ENCODE measurements at regions not wholly inside any gene's neighbourhood (a gene's known extent, or its start where the extent isn't known, plus 50 kb on each side); places are given as distances from the start of the nearest gene placed in this dataset.

DNA sequence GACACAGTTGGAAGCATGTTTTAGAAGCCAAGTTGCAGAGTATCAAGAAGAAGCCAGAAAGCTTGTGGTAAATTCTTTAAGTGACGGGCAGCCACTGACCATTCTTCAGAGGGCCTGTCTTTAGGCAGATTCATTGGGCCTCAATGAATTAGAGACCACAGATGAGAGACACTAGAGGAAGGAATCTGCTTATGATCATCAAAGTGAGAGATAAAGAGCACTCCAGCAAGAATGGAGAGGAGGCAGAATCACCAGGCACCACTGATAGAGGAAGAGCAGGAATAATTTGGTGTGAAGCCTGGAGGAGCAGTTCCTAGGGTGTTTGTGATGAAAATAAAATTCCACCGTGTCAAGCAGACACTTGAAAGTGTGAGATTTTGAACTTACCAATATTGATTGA, 365.9 kb upstream of the SLC30A5 start:
- DNase-seq: no peak

GRCh38 chr5:68729678-68730077, 364.1 kb upstream of the SLC30A5 start:
- DNase-seq: no peak

DNA sequence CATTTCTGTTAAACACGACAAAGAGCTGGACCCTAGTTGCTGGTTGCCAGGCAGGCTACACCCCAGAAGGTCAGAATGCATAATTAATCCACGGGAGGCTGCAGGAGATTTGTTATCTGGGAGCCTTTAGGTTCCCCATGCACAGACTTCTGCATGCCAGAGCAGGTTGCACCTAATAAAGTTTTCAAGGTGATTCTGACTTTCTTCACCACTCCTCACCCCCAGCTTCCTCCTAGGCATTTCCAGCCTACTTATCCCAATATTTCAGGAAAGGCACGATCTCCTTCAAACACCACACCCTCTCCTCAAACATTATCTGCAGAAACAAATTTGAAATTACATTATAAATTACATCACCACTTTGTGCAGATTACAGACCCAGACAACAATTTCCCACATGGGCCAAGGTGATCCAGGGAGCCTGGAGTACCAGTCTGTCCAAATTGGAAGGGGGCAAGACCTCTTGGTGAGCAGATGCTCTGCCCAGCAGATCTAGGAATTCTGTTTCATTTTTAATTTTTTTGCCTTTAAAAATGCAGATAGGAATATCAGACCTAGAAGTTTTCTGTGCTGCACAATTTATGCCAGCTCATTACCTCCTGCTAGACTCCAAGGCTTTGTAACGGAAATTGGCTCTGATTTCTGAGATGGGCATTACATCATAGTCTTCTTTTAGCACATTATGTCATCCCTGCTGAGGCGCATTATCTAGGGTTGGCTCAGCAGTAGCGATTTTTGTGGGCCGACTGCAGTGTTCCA, 363.4 kb upstream of the SLC30A5 start:
- no peak for DNase-seq

DNA sequence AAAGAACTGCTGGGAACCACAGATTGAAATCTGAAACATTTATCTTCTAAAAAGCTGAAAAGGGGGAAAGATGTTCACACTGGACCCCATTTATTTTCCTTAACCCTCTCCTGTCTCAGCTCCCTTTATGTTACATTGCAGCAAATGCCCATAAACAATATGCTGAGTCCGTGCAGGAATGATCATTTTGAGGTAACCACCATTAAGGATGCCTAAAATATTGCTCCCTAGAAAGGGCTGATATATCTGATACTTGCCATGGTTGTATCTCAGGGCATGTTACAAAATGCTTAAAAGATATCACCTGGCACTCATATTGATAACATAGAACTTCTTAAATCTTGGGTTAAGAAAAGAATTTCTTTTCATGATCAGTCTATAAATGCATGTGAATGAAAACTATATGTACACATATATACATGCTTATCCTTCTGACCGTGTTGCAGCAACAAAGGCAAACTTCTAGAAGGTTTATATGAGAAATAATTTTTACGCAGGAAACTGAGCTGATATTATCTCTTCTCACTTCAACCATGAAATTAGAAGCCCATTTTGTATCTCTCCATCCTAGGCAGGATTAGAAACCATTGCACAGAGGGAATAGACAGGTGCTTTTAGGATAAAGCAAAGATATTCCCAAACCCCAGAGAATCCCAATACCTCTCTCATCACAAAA, 362.7 kb upstream of the SLC30A5 start:
- no peak for DNase-seq

DNA sequence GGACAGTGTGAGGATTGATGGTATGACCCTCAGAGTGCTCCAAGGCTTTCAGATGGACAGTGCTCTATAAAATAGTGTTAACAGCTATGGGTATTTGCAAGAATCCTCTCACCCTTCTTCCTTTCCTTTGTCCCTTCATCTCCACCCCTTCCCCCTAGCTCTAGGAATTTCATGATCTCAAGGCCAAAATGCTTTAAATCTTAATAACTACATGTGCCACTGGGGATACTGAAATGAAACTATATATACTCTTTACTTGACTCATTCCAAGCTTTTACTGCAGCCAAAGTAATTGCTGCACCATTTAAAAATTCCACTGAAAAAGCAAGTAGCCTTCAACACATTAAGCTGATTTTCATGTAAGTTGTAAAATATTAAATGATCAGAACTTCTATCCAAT, 361.6 kb upstream of the SLC30A5 start:
- no peak for DNase-seq

DNA sequence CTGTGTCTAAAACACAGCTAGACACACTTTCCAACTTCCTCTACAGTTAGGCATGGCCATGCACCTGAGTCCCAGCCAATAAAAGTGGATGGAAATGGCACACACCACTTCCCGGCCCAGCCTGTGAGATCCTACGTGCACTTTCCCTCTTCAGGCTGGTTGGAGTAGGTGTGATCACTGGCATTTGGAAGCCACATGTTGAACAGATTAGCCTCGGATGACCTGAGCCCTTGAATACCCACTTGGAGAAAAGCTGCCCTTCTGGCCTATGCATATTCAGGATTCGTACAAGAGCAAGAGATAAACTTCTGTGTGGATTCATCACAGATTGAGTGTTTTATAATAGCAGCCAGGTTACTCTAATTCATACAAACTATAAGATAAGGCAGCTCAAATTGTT, 359.0 kb upstream of the SLC30A5 start:
- no peak for DNase-seq

DNA sequence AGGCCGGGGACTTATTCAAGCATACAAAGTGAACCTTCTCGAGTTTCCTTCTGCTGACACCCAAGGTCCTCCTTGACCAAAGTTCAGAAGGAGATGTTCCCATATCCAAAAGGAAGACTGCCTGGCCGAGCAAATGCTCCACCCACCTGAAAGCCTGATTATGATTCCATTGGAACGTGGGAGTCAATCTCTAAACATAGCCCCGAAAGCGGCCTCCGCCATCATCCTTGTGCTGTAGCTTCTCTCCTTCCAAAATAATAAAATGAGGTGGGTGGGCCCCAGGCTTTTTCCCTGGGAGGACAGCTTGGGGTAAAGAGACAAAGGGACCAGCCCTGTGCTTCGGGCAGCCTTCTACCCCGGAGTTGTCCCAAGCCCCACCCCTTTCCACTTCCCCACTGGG, 355.6 kb upstream of the SLC30A5 start:
- DNase-seq: no peak

GRCh38 chr5:68738841-68739240, 355.0 kb upstream of the SLC30A5 start:
- DNase-seq: no peak

GRCh38 chr5:68739752-68740151, 354.1 kb upstream of the SLC30A5 start:
- no peak for DNase-seq

DNA sequence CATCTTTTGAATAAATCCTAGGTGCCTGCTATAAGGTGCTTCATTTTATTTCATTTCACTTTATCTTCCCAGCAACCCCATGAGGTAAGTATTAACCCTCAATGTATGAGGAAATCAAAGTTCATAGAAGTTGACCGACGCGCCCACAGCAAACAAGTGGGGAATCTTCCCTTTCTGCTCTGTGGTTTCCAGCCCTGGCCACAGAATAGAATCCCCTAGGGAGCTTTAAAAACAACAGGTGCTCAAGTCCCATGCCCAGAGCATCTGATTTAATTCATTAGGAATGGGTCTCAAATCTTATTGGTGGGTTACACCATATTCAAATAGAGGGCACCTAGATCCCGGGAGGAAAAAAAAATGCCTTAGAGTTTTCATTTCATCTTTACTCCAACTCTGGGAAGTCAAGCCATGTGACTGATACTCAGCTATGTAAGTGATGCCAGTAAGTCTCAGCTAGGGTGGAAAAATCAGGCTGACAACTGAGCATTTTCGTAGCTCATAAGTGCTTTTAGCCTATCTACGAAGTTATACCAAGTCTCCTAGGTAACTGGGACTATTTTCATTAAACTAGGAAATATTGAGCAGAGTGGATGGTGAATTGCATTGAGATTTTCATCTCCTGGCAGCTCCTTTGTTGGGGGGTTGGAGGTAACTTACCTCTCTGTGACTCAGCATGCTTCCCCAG, 353.4 kb upstream of the SLC30A5 start:
- DNase-seq: peak; percentile 78 to 88

DNA sequence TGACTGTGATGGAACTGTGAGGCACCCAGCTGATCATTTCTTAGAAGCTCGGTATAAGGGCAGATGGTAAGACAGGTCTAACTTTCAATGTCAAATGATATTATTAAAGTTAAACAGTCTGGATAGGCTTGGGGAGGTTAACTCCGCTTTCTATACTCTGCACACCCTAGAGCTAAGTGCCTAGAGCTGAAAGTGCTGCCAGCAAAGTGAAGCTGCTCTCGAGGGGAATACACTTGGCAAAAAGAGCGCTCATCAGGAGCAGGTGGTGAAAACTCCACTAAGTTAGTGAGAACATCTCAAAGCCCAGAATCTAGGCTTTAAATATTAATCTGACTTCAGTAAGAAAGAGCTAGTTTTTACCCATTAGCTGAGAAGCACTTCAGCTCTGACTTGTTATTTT, 349.6 kb upstream of the SLC30A5 start:
- DNase-seq: no peak

DNA sequence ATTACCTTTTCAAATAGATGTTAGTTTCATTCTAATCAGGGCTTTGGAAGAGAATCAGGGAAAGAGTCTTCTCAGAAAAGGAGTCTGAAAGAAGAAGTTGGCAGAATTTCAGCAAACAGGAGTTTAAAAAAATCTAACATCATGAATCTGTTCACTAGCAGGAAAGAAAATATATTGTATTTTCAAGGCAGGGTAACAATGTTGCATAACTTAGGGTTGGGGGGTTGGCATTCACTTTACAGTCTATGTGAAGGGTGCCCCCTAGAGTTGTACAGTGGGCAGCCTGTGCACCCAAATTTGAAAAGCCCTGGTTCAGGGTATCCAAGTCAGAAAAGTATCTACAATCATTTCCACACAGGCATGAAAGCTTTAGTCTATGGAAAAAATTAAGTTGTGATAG, 348.4 kb upstream of the SLC30A5 start:
- DNase-seq: no peak

GRCh38 chr5:68746220-68746619, 347.6 kb upstream of the SLC30A5 start:
- no peak for DNase-seq

- no peak for DNase-seq
These were observed 347.0 kb upstream of the SLC30A5 start for GRCh38 chr5:68746643-68747420.

- no peak for DNase-seq
These were observed 346.3 kb upstream of the SLC30A5 start for GRCh38 chr5:68747521-68747920.

GRCh38 chr5:68748101-68748500, 345.7 kb upstream of the SLC30A5 start:
- DNase-seq: no peak

DNA sequence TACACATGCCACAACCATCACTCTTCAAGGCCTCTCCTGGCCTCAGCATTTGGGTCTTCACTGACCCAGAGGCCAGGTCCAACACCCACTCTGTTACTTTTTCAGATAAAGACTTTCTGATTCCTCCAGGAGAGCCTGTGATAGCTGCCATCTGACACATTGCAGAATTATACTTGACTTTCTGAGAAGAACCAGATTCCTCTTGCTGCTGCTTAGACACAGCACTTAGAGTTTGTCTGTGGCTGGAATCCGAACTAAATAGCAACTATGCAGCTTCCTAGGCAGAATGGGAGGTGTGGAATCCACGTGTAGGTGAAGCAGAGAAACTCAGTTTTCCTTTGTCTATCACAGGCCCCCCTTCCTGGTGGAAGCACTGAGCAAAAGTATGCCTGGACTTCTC, 344.7 kb upstream of the SLC30A5 start:
- no peak for DNase-seq

DNA sequence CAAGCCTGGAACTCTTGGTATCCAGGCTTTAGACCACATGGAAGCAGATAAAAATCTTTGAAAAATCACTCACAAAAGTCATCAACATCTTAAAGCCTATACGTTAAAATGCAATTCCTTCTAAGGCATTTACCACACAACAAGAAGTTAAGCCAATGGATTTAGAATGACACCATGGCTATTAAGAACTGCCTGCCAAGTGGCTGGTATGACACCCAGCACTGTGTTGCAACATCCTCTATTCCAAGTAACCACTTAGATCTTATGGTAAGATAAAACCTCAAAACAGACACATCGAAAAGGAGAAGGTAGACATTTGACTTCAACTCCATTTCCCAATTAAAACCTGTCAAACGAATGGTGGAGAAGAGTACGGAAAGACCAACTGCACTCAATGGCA, 344.2 kb upstream of the SLC30A5 start:
- DNase-seq: no peak

DNA sequence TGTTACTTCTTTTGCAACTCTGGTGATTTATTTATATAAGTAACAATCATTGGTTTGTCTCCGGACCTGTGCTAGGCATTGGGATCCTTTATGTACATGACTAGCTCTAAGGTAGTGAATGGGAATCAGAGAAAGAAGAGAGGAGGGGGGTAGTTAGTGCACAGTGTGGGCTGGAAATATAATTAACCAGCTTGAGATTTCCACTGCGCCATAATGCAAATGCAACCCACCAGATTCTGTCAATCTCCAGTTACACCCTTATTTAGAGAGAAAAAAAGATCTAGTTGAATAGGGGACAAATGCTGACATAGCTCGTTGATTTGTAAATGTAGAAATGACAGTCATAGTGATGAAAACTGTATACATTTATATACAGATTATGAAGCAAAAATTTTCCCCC, 342.2 kb upstream of the SLC30A5 start:
- no peak for DNase-seq

GRCh38 chr5:68754536-68754935, 339.3 kb upstream of the SLC30A5 start:
- no peak for DNase-seq

GRCh38 chr5:68755293-68755692, 338.5 kb upstream of the SLC30A5 start:
- DNase-seq: no peak

DNA sequence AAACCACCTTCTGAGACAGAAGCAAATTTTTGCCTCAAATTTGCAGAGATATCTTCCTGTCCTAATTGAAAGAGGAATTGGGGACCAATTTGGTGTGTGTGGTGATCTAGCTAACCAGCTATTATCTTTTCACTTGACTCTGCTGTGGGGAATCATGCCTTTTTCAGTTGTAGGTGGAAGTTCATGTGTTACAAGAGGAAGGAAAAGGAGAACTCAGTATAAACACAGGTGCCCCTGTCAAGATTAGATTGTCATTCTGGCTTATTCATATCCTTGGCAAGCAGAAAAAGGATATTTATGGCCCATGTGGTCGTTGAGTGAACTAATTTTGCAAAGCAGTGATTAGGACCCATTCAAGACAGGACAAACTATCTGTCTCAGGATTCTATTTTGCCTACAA, 336.8 kb upstream of the SLC30A5 start:
- DNase-seq: no peak

- DNase-seq: no peak
These were observed 336.1 kb upstream of the SLC30A5 start for GRCh38 chr5:68757626-68758212.
